ENCODE measurements at regions not wholly inside any gene's neighbourhood (a gene's known extent, or its start where the extent isn't known, plus 50 kb on each side); places are given as distances from the start of the nearest gene placed in this dataset.
"Not testable (repeated sequence)": the region's sequence is repeated elsewhere in the genome, so short reads cannot be mapped to it uniquely, and the experiment has no call there.

DNA sequence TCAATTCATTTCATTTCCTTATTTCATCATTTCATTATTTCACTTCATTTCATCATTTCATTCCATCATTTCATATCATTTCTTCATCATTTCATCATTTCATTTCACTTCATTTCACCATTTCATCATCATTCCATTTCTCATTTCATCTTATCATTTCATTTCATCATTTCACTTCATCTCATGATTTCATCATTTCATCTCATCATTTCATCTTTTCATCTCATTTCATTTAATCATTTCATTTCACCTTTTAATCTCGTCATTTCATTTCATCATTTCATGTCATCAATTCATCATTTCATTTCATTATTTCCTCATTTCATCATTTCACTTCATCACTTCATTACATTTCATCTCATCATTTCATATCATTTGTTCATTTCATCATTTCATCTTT is 177.4 kb downstream of the ZNF92 start:
- not testable (repeated sequence) for TF ChIP-seq CTCF (IDR thresholded peaks at IDR 0.05); EZH2 (IDR thresholded peaks at IDR 0.05; ENCODE audit: borderline replicate concordance, insufficient read depth, low read depth, low read length, poor library complexity, severe bottlenecking)

Data from B cell (primary cell).